ENCODE measurements at regions not wholly inside any gene's neighbourhood (a gene's known extent, or its start where the extent isn't known, plus 50 kb on each side); places are given as distances from the start of the nearest gene placed in this dataset.
A peak's percentile ranks its signal among the peaks of the same experiment; 100 is the strongest.
"Not testable (repeated sequence)": the region's sequence is repeated elsewhere in the genome, so short reads cannot be mapped to it uniquely, and the experiment has no call there.

- H3K36me3 Mint-ChIP-seq; H3K4me1 Mint-ChIP-seq; CTCF ChIA-PET; H3K9me3 Mint-ChIP-seq; H3K27me3 Mint-ChIP-seq (ENCODE audit: low read depth); POLR2A ChIA-PET; H3K4me3 Mint-ChIP-seq; DNase-seq (ENCODE audit: low spot score): not testable (repeated sequence)
- 0 out of 2 replicates have a peak overlapping the region, but pooled peaks have one; percentile 53 for H3K27ac Mint-ChIP-seq
- ATAC-seq: peak; percentile 80
These were observed 172.3 kb upstream of the SPATA31A5 start for GRCh38 chr9:60741906-60742305.

Data from WTC11 (cell line).